HG03064 (cell line): ENCODE measurements at regions not wholly inside any gene's neighbourhood (a gene's known extent, or its start where the extent isn't known, plus 50 kb on each side); places are given as distances from the start of the nearest gene placed in this dataset.

Source experiments
- ATAC-seq: cut with Tn5 transposase; IDR thresholded peaks from one replicate; pipeline ENCODE4 v1.9.1; 2021; ENCODE audit warnings: low read depth; ENCODE audit not compliant: unreplicated experiment

DNA sequence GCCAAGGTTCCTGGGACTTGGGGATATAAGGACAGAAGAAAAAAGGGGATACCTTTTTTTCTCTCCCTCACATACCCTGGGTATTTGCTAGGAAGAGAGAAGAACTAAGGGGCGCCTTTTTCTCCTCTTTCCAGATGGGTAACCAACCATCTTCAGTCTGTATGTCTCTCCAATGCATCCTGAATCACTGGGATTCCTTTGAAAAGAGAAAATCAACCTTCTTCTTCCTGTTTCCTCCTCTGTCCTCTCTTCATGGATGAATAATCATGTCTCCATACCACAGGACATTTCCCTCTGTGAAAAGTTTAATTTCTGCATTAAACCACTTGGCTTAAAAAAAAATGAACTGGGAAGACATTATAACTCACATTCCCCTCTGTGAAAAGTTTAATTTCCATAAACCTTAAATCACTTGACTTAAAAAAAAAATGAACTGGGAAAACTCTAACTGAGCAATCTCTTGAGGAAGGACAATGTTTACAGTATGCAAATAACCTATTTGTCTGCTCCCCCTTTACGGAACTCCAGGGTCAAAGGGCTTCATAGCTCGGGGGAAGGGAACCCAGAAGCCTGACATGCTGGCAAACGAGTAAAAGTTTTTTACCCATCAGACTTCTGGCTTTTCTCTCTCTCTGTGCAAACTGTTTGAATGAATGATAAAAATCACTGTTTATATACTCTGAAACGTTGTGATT is 56.7 kb upstream of the FAM98A start:
- no peak for ATAC-seq

- no peak for ATAC-seq
Observed at GRCh38 chr2:33652830-33653229, 53.7 kb upstream of the FAM98A start.

GRCh38 chr2:33650171-33650570 is 51.1 kb upstream of the FAM98A start:
- no peak for ATAC-seq
